ENCODE measurements at regions not wholly inside any gene's neighbourhood (a gene's known extent, or its start where the extent isn't known, plus 50 kb on each side); places are given as distances from the start of the nearest gene placed in this dataset.

DNA sequence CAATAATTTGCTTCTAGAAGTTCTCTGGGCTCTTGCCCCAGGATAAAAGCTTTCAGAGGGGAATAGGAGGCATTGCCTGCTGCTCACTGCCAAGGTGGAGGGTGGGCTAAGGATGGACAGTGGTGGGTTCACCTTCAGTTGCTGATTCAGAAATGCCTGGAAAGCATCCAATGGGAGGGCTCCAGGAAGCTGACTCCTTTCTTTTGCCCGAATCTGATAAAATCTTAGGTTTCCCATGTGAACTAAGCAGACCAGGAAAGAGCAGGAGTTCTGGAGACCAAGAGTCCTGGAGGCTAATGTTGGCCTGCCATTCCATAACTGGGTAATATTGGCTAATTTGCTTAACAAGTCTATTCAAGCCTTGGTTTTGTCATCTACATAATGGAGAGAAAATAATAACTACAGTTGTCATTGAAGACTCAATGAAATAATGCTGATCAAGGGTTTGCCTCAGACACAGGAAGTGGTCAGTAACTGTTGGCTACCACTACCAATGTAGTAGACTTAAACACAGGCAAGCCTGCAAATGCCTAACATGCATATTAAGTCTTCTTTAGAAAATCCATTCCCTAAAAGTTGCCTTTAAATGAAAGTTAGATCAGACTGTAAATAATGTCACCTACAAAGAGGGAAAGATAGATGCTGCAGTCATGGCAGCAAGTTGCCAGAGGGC lies 528.4 kb upstream of the NBEA start:
- no peak for TF ChIP-seq POLR2AphosphoS5 (IDR thresholded peaks at IDR 0.05; ENCODE audit: insufficient read depth, low read depth, low read length)
- TF ChIP-seq, protein P1, sequence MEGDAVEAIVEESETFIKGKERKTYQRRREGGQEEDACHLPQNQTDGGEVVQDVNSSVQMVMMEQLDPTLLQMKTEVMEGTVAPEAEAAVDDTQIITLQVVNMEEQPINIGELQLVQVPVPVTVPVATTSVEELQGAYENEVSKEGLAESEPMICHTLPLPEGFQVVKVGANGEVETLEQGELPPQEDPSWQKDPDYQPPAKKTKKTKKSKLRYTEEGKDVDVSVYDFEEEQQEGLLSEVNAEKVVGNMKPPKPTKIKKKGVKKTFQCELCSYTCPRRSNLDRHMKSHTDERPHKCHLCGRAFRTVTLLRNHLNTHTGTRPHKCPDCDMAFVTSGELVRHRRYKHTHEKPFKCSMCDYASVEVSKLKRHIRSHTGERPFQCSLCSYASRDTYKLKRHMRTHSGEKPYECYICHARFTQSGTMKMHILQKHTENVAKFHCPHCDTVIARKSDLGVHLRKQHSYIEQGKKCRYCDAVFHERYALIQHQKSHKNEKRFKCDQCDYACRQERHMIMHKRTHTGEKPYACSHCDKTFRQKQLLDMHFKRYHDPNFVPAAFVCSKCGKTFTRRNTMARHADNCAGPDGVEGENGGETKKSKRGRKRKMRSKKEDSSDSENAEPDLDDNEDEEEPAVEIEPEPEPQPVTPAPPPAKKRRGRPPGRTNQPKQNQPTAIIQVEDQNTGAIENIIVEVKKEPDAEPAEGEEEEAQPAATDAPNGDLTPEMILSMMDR (IDR thresholded peaks at IDR 0.05; ENCODE audit: extremely low read depth in 1 of 2, insufficient read depth in 1 of 2, low read depth in 1 of 2, low read length in 2 of 2) = no peak
- TF ChIP-seq POLR2A (IDR thresholded peaks at IDR 0.05; ENCODE audit: low read depth, low read length) = no peak
- TF ChIP-seq FOS (IDR thresholded peaks at IDR 0.05; ENCODE audit: borderline replicate concordance, insufficient read depth, low read length) = no peak
- peak; percentile 63 for TF ChIP-seq GATA2 (IDR thresholded peaks at IDR 0.05; ENCODE audit: insufficient read depth, insufficient read length, low read depth, low read length)
